NT2/D1 (cell line): ENCODE measurements at regions not wholly inside any gene's neighbourhood (a gene's known extent, or its start where the extent isn't known, plus 50 kb on each side); places are given as distances from the start of the nearest gene placed in this dataset.

Experiments
- SUZ12 ChIP-seq: IDR thresholded peaks from 2 replicates; pipeline ENCODE4 v1.6.1; 2011; ENCODE audit not compliant: insufficient read length, insufficient read depth; ENCODE audit errors: extremely low read depth
- YY1 ChIP-seq: IDR thresholded peaks from 2 replicates; pipeline ENCODE4 v1.6.1; 2011; ENCODE audit not compliant: insufficient read length, insufficient read depth

DNA sequence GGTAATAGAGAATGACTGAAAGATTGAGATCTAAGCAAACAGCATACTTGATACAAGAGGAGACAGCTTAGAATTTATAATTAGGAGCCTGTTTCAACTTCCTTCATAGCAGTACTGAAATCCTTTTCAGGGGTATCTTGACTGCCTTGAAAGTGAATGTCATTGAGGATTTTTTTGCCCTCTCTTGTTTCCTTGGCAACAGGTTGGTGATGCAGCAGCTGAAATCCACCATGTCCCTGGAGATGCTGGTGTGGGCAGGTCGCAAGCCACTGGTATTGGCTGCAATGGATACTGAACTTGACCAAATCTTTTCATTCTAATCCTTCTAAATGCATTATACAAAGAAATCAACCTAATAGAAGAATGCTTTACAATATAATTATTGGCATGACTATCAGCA lies 59.3 kb upstream of the GAP43 start:
- TF ChIP-seq YY1, result no peak
- TF ChIP-seq SUZ12, result no peak
